T-helper 1 cell (primary cell): ENCODE measurements at regions not wholly inside any gene's neighbourhood (a gene's known extent, or its start where the extent isn't known, plus 50 kb on each side); places are given as distances from the start of the nearest gene placed in this dataset.
A peak's percentile ranks its signal among the peaks of the same experiment; 100 is the strongest.

Source experiments
- DNase-seq, 5 donors: peaks; one replicate each; pipeline ENCODE4 v3.0.0-alpha.2; 2012 to 2020

DNA sequence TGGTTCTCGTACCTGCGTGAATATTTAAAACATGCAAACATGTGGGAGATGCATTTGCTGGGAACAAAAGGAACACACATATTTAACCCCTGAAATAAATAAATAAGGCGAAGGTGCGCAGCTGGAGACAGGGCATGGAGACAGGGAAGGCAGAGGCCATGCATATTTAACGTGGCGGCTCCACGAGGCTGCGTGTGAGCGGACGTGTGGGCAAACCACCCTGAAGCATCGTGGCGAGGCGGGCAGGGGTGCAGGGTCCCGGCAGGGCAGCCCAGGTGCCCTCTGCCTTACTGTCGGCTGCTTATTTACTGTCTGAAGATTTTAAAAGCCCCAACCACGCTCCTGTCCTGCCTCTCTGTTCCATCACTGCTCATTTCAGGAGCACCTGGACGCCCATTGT is 104.0 kb upstream of the ACTRT2 start:
- DNase-seq: no peak

DNA sequence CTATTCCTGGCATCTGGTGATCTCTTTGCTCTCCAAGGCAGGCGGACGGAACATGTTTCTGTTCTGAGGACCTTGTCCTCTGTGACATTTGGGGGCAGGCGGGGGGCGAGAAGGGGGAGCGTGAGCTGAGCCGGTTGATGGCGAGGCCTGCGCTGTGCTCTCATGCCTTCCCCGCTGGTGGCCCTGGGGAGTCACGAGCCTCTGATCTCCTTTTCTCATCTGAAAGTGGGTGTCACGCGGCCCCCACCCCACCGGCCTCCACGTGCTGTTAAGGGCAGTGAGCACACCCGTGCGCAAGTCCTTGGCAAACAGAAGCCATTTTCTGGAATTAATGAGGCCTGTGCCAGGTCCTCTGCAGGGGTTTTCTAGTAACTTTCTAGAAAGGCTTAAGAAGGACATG is 102.8 kb upstream of the ACTRT2 start:
- no peak for DNase-seq

DNA sequence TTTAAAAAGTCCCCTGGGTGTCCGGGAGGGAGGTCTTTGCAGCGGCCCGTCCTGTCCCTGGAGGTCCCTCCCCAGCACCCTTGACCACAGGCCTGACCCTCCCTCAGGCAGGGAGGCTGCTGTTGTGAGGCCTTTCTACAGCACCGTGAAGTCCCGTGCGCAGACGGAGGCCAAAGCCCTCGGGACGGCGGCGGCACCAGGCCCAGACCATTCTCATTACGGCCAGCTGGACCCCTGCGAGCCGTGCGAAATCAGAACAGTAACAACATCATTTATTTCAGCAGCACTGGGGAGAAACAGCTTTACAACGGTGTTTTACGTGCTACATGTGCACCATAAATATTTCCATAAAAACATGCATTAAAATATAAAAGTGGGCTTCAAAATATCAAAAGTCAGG is 101.4 kb upstream of the ACTRT2 start:
- DNase-seq: no peak

DNA sequence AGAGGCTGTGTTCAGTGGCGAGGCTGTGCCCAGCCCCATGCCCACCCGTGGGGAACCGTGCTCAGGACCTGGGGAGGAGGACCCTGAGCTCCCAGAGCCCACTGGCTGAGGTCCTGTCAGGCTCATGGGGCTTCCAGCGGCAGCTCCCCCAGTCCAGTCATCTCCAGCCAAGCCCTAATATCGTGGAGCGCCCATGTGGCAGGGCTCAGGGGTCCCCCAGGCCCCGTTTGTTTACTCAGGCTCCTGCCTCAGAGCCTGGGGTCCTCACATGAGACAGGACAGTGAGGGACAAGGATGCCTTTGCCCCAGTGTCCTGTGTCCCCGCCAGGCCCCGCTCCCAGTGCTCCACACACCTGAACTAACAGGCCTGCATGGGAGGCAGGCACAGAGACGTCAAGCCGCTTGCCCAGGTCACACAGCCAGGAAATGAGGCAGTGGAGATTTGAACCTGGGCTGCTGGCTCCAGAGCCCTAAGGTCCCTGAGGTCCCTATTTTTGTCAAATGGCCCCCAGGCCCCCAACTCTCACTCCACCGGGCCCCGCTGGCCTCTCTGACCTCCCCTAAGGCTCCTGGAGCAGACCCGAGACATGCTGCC is 100.7 kb upstream of the ACTRT2 start:
- no peak for DNase-seq

DNA sequence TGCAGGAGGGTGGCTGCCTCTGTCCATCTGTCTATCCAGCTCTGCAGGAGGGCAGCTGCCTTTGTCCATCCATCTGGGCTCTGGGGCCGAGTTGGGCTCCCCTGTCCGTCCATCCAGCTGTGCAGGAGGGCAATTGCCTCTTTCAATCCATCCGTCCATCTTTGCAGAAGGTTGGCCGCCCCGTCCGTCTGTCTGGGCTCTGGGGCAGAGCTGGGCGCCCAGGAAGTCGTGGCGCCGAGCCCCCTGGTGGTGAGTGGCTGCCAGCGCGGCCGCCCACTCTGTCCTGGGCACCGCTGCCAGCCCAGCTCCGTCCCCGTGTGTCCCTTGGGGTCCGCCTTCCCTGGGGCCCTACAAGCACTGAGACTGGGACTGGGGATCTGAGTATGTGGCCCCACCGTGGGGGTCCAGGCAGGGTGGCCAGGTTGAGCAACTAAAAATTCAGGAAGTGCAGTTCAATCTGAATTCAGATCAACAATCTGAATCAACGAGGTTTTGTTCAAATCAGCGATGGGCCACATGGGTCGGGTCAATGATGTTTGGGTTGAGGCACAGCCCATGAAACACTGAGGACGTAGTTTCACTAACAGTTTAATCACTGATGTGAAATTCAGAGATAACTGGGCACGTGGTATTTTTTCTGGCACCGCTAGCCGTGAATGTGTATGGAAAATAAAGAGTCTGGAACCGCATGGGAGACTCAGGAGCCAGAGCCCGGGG is 99.1 kb upstream of the ACTRT2 start:
- DNase-seq: peak in 2 of 5 donors; percentile 12 to 17

DNA sequence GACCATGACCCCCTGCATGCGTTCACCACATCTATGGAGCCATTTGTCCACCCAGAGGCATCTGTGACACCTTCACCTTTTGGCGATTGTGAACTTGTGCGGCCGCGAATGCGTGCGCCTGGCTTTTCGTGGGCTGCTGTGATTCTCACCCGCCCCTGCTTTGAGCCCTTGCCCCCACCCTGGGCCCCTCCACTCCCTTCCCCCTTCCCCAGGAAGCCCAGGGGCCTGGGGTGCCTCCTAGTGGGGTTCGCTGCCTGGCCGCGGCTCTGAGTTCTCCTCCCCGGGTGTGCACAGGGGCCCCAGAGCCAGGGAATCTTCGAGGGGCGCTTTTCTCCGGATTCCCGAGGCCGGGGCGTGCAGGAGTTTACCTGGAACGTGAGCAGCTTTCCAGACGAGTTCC is 97.9 kb upstream of the ACTRT2 start:
- DNase-seq: no peak

DNA sequence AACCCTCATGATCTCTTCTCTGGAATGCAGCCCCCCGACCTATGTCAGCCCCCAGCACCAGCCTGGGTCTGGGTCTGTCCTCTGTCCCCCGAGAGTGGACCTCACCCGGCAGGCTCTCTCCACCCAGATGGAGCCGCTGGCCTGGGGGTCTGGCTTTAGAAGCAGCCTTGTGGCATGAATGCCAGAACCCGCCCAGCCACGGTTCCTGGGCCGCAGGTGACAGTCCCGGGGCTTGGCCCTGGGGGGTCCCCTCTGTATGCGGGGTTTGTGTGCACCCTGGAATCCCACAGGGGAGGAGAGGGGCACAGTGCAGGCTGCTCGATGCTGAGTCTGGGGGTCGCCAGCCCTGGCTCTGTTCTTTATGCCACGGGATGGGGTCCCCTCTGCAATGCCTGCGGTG is 96.0 kb upstream of the ACTRT2 start:
- DNase-seq: no peak

DNA sequence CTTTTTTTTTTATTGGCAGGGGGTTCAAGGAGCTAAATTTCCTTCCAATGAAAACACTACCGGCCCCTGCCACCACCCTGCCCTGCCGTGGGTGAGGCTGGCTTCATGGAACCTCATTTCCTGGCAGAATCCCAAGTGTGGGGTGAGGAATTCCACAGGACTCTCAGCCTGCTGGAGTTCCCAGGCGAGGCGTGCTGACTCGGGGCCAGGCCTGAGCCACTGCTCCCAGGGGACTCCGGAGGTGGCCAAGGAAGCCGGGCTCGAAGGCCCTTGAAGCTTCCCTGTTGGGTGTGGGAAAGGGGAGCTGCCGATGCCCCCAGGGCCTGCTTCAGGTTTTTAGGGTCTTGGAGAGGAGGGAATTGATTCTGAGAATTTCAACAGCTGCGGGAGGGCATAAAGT is 95.3 kb upstream of the ACTRT2 start:
- no peak for DNase-seq

DNA sequence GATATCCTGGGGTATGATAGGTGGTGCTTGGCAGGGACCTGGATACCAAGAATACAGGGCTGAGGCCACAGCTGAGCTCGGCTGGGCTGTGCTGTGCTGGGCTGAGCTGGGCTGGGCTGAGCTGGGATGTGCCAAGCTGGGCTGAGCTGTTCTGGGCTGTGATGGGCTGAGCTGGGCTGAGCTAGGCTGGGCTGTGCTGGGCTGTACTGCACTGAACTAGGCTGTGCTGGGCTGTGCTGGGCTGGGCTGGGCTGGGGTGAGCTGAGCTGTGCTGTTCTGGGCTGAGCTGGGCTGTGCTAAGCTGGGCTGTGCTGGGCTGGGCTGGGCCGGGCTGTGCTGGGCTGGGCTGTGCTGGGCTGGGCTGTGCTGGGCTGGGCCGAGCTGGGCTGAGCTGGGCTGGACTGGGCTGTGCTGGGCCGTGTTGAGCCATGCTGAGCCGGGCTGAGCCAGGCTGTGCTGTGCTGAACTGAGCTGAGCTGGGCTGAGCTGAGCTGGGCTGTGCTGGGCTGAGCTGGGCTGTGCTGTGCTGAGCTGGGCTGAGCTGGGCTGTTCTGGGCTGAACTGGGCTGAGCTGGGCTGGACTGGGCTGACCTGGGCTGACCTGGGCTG is 94.7 kb upstream of the ACTRT2 start:
- DNase-seq: no peak

DNA sequence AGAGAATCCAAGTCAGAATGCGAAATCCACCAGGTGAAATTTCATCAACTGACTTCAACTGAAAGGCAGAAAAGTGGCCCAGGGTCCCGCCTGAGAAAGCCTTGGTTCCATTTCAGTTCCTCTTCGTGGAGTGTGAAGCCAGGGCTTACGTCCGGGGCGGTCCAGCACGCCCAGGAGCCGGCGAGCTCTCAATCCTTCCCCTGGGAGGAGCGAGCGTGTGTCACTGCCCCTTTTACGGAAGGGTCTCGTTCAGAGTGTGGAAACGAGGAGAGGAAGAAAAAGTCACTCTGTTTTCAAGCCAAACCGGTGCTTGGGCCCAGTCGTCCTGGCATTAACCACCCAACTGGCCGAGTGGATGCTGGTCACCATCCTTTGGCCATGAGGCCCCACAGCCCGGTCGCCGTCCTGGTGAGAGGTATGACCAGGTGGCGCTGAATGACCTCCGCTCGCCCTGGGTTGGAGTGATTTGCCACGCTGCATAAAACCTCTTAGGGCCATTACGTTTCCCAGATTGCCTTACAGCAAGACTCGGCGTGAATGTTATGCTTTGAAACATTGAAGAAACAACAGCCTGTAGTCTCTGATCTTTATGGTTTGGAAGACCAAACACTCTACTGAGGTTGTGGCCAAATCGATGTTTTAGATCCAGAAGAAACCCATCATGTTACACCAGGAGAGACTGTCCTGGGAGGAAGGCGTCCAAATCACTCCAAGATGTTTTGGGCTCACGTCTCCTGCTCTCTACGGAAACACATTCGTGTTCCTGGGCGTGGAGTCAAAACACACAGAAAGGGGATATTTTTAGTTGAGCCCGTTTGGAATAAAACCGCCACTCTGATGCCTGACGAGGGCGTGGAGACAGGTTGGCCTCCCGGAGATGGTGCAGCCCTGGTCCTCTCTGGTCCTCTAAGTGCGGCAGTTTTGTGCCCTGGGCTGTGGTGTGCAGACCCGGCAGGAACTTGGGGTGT is 93.6 kb upstream of the ACTRT2 start:
- DNase-seq: no peak

DNA sequence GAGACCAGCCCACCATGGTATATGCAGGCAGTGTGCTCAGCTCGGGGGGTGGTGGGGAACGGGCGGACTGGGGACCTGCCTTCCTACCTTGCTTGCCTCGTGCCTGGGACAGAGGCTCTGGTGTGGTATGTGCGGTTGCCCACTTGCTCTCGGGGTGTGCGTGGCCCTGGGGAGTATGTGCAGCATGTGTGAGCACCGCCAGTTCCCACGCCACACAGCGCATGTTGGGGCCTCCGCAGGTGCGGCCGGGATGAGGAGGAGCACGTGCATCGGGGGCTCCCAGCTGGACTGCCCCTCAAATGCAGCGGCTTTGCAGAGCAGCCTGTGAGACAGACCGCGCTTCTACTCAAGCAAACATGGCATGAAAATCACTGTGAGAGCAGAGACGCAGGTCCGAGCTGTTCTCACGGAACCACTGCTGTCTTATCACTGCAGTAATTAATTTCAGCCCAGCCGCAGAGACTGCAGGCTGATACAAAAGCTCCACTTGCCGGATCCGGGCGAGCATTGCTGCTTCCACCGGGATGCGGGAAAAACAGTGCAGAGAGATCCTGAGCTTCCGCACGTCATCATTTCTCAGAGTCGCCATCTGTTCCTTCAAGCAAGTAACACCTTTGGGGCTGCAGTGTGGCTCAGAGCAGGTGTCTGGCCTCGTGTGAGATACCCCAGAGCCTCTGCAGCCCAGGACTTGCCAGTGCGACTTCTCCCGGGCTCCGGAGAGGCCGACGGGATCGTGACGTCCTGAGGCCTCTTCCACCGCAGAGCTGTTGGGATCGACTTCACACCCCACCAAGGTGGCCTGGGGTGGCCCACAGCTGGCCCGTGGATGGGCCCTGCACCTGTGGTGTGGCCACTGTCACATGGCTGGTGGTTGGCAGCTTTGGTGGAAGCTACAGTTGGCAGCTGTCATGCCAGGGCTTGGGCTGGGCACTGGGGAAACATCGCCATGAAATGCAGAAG is 92.6 kb upstream of the ACTRT2 start:
- no peak for DNase-seq

DNA sequence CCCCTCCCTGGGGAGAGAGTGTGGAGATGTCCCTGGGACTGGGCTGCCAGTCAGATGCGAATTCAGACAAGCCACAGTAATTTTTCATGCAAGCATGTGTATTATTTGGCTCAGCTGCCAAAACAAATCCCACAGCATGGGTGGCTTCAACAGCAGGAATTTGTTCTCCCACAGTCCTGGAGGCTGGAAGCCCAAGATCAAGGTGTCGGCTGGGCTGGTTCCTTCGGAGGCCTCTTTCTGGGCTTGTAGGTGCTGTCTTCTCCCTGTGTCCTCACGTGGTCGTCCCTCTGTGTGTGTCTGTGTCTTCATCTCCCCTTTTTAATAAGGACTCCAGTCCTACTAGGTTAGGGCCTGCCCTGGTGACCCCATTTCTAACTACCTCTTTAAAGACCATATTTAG is 91.9 kb upstream of the ACTRT2 start:
- no peak for DNase-seq

DNA sequence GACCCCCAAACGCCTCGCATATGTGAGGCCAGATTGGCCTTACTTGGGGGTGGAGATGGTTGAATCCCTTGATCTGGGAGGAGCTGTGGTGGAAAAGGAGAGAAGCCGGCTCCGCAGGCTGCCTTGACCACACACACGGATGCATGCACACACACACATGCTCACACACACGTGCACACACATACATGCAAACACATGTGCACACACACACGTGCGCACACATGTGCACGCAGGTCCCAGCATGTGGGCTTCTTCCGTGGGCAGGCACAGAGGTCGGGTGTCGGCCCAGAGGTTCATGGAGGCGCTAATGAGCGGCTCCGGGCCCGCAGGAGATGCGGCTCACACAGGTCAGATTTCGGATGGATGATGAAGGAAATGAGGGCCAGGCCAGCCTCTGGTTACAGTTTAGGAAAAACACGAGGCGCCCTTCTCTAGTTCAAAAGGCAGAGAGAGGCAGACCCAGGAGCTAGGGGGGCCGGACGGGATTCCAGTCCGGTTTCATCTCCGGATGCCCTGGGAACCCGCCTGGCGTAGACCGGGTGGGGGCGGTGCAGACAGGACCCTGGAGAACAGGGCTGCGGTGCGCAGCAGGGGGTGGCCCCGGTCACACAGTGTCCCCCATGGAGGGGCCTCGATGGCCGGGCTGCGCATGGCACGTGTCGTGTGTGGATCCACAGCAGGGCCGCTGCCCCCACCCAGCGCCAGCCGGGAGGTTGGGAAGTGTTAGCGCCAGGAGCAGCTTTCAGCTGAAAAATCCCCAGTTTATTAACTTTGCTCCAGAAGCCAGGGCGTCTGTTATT is 91.1 kb upstream of the ACTRT2 start:
- no peak for DNase-seq

DNA sequence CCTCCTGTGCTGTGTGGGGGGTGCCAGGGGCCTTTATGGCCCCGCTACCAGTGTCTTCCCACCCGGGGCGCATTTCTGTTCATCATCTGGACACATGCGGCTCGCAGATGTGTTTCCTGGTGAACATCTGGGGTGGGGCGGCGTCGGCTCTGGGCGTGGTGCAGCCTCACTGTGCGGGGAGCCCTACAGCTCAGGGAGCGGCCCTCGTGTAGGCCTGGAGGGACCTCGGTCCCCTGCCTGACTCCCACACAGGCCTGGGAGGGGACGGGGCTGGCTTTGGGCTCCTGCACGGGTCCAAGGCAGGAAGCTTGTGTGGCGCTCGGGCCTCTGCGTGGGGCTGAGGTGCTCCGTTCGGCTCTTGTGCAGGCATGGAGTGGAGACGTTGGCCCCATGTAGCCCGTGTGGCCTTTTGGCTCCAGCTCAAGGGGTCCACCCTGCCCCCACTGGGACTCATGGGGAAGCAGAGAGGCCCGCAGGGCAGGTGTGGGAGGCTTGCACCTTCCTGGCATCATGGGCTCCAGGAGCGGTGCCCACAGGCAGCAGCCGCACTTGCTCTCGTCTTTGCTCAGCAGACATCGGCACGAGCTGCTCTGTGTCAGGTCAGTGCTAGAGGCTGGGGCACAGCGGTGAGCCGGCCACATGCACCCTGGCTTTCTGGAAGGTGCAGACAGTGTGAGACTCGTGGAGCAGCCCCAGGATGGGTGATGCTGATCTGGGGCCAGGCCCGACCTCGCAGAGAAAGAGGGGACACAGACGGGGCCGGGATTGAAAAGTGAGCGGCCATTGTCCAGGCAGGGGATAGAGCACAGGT is 90.1 kb upstream of the ACTRT2 start:
- no peak for DNase-seq

DNA sequence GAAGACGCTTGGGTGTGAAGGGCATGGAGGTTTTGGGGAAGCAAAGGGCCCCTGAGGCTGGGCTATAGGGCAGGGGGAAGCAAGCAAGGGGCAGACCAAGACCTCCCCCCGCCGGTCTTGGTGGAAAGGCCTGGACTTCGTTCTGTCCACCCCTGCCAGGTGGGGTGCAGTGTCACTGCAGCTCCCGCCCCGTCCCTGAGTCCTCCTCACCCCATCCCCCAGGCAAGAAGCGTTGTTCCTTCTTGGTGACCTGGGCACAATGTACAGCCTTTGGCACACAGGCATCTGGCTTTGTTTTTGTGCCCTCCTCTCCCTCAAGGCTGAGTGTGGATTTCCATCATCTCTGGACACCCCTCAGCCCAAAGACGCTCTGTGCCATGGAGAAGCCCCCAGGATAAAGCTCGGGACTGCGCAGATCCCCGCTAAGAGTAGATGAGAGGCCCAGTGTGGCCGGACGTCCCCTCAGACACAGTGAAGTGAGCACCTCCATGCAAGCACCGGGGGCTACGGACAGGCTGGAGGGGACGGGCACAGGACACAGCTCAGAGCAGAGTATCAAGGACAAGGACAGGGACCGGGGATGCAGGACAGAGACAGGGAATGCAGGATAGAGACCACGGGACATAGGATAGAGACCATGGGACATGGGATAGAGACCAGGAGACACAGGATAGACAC is 89.4 kb upstream of the ACTRT2 start:
- no peak for DNase-seq

DNA sequence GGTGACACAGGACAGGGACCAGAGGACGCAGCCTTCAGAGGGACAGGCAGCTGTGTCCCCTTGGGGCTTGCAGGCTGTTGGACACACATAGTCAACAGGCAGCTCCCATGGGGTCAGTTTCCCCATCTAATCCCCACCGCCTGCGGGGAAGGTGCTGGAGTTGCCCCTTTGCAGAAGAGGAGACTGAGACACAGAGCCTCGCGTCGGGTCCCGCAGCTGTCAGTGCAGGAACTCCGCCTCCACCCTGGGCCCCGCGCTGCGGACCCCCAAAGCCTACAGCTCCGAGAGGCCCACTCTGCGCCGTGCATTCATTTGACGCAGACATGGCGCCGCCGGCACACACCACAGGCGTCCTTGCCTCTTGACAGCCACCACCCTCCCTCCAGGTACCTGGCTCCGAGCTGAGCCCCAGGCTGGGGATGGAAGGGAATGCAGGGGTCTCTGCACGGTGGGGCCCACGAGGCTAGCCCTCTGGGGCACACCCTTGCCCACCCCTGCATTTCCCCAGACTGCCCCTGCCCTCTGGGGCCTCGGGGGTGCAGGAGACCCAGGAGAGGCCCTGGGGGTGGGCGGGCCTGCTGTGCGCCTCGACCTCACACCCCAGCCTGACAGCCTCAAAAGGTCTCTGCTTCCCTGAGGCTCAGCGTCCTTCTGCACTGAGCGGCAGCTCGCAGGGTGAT is 88.5 kb upstream of the ACTRT2 start:
- no peak for DNase-seq

DNA sequence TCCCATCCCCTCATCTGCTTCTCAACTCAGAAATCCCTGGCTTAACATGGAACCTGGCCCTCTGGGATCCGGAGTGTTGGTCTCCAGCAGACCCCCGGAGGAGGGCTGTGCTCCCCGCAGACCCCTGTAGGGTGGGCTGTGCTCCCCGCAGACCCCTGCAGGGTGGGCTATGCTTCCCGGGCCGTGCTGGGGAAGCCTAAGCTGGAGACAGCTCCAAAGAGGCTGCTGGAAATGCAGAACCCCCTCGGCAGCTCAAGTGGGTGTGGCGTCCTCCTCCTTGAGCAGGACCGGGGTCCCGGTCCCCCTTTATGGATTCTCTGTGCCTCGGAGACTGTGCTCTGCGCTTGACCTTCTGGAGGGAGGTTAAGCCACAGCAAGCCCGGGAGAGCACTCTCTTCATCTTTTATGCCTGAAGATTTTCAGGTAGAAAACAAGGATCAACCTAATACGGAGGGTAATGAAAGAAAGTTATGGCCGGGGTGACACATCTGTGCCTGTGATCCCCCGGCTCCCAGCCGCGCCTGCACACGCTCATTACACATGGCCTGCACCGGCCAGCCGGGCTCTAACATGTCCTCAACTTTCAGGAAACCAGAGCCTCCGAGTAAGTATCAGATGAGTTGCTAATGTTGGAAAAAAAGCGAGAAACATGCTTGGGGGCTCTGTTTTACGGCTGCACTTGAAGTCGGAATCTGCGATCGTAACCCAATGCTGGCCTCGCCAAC is 87.7 kb upstream of the ACTRT2 start:
- no peak for DNase-seq

DNA sequence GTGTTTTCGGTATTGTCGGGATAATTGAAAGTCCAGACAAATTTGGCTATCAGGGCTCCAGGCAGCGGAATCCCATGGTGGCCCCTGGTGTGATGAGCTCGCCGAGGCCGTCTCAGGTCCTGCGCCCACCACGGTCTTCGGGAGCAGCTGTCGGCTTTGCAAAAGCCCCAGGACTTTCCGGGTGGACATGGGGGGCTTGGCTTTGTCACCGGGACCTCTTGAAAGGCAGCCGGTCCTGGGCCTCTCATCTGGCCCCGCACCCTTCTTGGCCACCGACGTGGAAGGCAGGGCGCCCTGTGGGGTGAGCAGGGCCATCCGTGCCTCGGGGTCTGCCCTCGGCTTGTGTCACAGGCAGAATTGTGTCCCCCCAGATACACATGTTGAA is 87.1 kb upstream of the ACTRT2 start:
- DNase-seq: no peak
